Islet precursor cell (in vitro differentiated cells): ENCODE measurements at regions not wholly inside any gene's neighbourhood (a gene's known extent, or its start where the extent isn't known, plus 50 kb on each side); places are given as distances from the start of the nearest gene placed in this dataset.
A peak's percentile ranks its signal among the peaks of the same experiment; 100 is the strongest.

ENCODE experiments used
- DNase-seq: peaks from one replicate; pipeline ENCODE4 v3.0.0-alpha.2; 2018

DNA sequence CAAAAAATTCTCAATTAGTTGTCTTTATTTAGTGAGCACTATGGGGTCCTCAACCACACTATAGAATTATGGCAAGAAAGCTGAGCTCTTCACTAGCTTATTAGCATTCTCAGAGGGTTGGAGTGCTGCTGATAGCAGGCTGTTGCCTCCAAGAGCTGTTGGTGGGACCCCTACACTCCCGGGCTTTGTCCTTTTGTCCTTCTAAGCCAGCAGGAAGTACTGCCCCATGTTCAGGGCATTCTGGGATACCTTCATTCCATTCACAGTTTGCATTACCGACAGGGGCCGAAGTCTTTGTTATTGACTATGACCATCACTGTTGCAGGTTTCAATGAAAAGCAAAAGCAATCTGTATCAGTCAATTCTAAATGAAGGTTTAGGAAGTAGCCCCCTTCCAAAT is 89.5 kb upstream of the OTX2 start:
- no peak for DNase-seq

DNA sequence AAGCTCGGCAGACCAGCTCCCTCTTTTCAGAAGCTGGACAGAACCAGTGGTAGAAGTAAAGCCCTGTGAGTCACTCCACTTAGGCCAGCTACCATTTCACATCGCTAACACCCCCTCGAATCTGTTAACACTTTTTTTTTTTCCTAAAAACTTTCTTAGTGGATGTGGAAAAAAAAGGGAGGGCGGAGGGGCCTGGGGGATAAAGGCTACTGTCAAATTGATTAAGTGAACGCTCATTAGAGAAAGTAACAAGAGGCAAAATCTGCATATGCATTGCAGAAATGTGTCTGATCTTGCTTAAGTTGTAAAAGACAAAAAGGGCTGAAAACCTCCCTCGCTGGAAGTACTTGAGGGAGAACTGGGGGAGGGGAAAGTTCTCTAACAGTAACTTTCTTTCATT is 86.6 kb upstream of the OTX2 start:
- peak; percentile 66 for DNase-seq

DNA sequence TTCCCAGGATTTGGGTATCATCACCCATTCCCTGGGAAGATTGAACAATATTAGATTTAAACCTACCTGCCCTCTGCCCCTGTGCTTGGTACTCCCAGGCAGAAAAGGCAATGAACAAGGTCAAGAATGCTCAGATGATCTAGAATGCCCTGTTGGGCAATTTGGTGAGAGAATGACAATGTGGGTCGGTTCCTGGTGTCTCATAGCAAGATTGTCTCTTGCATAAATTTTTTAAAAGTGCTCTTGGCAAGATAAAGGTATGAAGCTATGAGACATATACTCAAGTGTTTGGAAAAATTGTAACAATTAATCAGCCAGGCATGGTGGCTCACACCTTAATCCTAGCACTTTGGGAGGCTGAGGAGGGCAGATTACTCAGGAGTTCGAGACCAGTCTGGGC is 86.0 kb upstream of the OTX2 start:
- no peak for DNase-seq

DNA sequence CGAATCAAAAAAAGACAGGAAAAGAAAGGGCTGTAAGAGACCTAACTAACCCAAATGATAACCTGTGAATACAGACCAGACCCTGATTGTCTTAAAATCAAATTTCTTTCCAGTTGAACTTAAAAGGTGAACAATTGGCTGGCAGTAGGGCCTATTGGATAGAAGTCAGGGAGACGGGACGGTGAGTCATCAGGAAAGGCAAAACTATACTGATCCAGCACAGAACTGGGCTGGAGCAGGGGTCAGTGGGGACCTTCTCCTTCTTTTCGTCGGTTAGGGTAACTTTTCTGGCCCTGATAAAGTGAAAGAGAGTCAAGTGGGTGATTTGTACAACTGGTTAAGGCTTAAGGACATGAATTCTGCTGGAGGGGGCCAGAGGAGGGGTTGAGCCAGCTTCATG is 84.9 kb upstream of the OTX2 start:
- no peak for DNase-seq

DNA sequence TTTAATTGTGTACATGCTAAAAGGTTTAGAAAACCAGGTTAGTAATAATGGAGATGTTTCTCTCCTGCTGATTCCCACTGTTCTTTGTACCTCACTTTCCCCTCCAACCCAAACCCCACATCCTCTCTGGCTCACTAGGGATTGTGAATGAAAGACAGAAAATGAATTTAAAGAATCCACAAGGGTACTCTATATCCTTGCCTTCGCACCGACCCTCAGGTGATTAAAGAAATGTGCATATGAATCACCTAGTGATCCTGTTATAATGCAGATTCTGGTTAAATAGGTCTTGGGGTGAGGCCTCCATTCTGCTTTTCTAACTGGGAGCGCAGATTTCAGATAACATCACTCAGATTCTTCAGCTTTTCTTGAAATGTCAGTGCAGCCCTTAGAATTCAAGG is 84.3 kb upstream of the OTX2 start:
- no peak for DNase-seq

DNA sequence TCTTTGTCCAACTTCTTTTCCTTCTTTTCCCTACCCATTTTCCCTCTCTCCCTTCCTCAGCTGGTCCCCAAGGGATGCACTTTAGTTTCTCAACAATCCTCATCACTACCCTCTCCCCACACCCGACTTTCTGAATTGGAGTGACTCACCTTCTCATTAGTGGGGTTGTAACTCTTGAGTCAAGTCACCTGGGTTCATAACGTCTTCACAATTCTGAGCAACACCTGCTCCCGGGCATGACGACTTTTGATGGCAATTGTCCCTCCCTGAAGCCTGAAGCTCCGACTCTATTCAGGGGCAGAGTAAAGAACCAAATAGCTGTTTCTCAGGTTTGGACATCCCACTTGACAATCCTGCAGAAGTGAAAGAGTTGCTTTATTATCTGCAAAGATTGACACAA is 82.7 kb upstream of the OTX2 start:
- no peak for DNase-seq

DNA sequence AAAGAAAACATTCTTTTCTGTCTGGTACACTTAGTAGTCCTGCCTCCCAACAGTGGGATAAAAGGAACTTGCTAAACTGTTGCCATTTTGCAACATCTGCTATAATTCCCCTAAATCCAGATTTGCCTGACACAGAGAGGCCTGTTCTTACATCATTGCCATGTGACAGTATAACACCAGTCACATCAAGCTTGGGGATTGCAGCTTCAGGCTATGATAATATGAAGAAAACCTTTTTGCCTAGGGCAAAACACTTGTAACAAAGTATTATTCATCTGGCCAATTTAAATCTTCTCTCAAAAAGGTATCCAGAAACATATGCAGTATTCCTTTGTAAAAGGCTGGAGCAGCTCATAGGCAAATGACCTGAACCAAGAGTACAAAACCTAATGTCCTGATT is 80.9 kb upstream of the OTX2 start:
- no peak for DNase-seq

DNA sequence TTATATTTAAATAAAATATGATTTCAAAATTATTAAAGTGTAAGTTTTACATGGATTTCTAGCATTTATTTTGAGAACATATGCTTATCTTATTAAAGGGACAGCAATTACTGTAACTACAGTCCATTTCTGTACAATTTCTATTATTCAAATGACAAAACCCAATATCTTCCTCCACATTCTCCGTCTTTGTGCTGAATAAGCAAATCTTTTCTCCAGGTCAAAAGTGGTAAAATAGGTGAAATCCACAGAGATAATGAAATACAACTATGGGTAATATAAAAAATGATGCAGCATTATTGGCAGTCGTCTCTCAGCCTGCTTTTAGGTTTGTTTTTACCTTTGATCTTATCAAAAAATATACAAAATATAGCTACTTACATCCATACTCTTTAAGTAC is 79.4 kb upstream of the OTX2 start:
- no peak for DNase-seq

DNA sequence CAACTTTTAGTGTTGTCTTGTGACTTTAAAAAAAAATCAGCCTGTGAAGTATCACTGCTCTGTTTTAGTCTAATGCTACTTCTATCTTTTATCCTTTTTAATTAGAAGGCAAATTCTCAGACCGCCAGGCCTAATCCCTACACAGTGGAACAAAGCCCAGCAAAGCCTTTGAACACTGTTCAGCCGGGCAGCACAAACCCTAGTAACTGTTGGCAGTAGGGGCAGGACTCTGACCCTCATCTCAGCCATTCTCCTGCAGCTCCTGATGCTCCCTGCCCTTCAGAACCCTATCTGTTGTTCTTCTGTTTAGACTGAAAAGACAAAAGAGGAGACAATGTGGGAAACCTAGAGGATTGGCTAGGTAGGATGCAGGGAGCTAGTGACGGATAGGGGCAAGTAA is 78.0 kb upstream of the OTX2 start:
- no peak for DNase-seq

DNA sequence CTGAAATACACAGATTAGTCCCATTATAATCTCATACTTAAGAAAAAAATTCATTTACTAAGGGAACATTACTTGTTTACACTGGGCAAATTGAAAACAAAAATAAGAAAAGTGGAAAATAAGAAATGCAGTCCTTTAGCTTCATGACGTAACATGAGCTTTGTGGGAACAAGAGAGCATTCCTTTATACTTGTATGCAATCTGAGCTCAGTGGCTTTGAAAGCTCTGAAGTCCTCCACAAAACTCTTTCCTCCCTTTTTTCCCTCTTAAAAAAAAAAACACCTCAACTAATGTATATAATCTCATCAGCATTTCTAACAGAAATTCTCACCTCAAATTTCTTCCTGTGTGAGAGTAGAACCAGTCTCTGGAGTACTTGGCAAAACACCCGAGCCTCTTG is 76.9 kb upstream of the OTX2 start:
- no peak for DNase-seq

DNA sequence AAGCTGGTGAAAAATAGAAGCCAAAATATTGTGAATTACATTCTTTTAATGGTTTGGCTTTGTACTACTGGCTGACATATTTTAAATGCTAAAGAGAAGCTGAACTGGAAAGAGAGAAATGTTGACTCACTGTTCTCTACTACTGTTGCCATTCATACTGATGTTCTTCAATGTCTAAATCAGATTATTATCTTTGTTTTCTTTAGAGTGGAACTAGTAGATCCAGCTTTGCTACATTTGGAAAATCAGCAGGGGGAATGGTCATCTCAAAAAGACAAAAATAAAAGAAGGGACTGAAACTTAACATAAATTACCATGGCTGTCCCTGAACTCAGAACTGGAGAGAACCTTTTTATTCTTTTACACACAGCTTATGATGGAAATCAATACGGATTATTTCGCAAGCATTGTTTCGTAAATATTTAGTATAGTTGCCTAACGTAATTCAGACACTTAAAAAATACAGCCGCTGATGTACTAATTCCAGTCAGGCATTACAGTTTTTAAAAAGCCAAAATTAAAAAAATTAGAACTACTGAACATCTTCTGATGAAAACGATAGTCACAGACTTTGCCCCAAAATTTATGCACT is 76.3 kb upstream of the OTX2 start:
- no peak for DNase-seq

DNA sequence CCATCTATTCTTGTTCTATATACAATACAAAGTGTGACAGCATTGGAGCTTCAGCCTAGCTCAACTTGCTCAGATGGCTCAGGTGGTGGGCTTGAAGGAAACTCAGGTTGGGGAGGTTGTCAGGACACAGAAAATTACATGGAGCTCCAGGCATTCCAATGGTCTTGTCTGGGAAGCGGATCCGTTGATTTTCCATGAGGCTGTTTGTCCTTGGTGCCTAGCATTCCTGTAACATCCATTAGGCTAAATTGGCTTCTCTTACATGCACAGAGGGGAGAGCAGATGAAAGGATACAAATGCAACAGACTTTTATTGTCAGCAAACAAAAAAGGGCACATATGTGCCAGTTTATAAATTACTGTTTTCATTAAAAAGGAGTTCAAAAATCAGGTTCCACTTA is 75.5 kb upstream of the OTX2 start:
- DNase-seq = peak; percentile 87

DNA sequence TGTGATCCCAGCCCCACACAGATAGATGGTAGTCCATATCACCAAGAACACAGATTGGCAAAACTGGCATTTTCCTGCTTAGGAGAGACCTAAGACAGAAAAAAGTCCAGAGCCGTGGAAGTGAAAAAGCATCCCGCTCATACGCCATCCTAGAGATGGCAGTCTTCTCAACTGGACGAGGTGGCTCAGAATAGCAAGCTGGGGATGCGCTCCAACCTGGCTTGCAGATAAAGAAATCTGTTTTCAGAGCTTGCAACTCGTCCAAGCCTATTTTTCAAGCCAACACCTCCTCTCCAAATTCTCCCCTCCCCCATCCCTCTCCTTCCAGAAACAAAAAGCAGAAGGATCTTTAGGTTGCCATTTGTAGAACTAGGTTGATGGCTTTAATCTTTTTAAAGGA is 74.3 kb upstream of the OTX2 start:
- DNase-seq = no peak

DNA sequence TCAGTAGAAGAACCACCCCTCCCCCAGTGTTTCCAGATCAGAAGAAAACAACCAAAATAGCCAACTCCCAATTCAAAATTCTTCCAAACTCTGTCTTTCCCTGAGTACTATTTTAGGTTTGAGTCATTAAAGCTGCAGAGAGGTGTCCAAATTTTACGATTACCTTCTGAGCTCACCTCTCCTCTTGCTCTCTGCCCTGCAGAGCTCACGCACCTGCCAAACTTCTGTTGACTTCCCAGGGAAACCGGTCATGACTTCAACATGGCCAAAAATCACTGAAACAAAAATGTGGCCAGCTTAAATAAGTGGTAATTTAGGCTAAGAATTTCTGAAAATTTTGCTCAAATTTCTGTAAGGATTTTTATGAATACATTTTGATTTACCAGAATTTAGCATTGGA is 70.9 kb upstream of the OTX2 start:
- DNase-seq = no peak

DNA sequence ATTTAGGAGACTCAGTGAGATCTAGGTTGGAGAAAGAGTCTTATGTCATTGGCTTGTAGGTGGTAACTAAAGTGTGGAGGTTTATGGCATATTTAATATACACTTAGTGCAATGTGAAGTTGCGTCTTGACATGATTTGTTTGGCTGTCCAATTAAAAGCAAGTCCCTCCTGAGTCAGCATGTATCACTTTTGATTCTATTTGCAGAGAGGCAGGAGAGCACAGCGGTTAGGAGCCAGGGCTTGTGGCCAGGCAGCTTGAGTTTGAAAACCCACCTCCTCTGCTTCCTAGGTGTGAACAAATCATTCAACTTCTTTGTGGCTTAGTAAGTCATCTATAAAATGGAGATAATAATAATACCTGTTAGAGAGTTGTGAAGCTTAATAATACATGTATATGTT is 68.5 kb upstream of the OTX2 start:
- no peak for DNase-seq

DNA sequence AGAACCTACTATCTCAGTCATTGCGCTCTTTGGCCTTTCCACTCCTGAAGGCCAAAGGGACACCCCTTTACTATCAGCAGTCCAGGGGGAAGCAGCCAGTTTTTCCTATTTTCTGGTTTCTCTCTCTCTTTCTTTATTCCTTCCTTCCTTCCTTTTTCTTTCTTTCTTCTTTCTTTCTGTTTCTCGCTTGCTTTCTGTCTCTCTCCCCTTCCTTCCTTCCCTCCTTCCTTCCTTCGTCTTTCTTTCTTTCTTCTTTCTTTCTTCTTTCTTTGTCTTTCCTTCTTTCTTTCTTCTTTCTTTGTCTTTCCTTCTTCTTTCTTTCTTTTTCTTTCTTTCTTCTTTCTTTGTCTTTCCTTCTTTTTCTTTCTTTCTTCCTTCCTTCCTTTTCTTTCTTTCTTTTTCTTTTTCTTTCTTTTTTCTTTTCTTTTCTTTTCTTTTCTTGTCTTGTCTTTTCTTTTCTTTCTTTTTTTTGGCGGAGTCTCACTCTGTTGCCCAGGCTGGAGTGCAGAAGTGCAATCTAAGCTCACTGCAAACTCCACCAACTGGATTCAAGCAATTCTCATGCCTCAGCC is 64.9 kb upstream of the OTX2 start:
- DNase-seq = no peak

DNA sequence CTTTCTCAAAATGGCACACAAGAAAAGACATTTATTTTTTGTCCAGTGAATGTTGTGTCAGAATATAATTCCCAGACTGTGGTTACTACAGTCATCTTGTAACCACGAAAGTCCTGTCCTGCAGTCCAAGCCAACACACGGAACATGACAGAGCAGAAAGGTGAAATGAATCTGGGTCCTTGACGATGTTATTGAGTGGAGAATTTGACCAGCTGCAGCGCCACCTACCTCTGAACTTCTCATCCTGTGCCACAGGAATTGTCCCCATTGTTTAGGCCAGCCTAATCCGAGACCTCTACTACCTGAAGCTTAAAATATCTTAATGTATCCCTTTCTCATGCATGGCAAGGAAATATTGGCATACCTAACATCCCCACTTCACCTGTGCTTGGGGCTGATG is 64.1 kb upstream of the OTX2 start:
- DNase-seq = no peak

DNA sequence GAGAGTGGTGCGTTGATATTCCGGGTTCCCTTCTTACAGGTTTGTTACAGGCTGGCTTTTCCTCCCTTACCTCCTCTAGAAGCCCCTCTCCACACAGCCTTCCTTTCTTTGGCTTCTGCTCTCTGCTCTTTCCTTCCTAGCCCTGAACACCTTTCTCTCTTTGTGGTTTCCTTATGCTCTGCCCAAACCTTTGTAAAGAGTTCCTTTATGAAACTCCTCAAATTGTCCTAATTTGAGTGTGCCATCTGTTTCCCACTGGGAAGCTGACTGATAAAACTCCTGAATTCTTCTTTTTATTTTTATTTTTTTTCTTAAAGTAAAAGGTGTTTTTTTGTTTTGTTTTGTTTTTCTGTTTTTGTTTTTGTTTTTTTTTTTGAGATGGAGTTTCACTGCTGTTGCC is 60.1 kb upstream of the OTX2 start:
- DNase-seq = no peak

DNA sequence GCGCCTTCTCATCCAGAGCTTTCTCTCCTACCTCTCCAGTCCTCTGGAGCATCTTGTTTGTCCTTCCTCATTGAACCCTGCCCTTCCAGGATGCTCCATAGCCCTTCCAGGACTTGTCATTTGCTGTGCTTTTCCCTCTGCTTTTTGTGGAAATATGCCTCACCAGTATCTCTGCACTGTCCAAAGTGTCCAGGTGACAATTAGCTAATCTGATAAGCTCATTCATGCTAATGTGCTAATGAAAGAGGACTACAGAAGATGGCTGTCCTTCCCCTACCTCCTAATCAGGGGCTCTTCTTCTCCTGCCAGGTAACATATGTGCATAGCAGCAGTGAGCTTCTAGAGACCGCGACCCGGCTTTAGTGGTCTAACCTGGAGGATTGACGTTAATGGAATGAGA is 58.4 kb upstream of the OTX2 start:
- DNase-seq = no peak

DNA sequence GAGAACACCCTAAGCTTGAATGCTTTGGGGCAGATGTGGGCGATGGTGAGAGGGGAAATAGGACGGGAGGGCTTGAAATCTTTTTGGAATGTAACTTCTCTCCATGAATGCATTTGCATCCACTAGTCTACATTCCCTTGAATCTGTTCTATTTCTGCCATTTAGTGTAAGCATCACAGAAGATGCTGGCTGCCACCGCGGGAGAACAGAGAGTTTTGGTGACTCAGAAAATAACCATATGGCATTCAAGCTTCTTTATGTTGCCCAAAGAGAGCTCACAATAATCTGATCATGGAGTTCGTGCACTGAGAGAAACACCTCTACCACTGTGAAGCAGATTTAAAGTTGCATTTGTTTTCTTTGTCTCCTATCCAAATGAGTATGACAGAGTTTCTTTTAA is 52.6 kb upstream of the OTX2 start:
- no peak for DNase-seq

DNA sequence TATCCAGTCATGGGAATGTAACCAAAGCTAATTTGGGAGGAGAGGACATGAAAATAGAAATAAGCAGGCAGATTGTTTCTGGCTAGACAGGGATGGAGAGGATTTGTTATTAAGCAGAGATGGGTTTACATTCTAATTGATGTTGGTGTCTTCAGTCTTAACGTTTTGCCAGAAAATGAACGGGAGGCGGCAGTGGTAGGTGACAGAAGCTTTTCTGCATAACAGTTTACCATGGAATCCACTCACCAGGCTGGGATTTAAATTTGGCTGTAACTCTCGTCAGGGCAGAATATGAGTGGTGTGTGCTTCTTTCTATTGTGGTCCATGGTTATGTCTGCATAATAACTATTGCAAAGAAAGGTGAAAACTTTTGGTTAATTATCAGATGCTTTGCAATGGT is 50.2 kb upstream of the OTX2 start:
- DNase-seq = no peak
